SU-DHL-6 (cell line): ENCODE measurements at regions not wholly inside any gene's neighbourhood (a gene's known extent, or its start where the extent isn't known, plus 50 kb on each side); places are given as distances from the start of the nearest gene placed in this dataset.

Experiments
- H2AFZ ChIP-seq: fragments of 200-600 bp; sonication (generic); 2 replicates; pipeline ENCODE4 v1.6.1; 2014; ENCODE audit warnings: low read depth, mild to moderate bottlenecking, moderate library complexity, mixed read lengths, antibody characterized with exemption, low read length; ENCODE audit not compliant: severe bottlenecking
- H3F3A ChIP-seq: fragments of 200-600 bp; shearing (Covaris generic); 2 replicates; pipeline ENCODE4 v1.6.0; 2016; ENCODE audit warnings: antibody characterized with exemption, mild to moderate bottlenecking; ENCODE audit not compliant: insufficient read depth
- H3K27ac ChIP-seq: fragments of 200-600 bp; sonication (generic); 2 replicates; pipeline ENCODE4 v1.5.1; 2016; ENCODE audit warnings: low read depth, mild to moderate bottlenecking, low read length, moderate library complexity, mixed read lengths
- H3K27me3 ChIP-seq: fragments of 200-600 bp; sonication (generic), shearing (Covaris generic); 2 replicates; pipeline ENCODE4 v1.6.0; 2014; ENCODE audit warnings: mild to moderate bottlenecking, low read length
- H3K36me3 ChIP-seq: fragments of 200-600 bp; sonication (generic); 2 replicates; pipeline ENCODE4 v1.6.1; 2014; ENCODE audit warnings: mild to moderate bottlenecking, low read length, mixed read lengths
- H3K4me2 ChIP-seq: fragments of 300-600, 200-600 bp; shearing (Covaris generic), sonication (generic); 2 replicates; pipeline ENCODE4 v1.6.0; 2014; ENCODE audit warnings: low read length, low read depth, mild to moderate bottlenecking; ENCODE audit not compliant: poor library complexity, severe bottlenecking
- H3K4me3 ChIP-seq: fragments of 200-600 bp; sonication (generic); 2 replicates; pipeline ENCODE4 v1.5.1; 2014; ENCODE audit warnings: antibody characterized with exemption, low read length, mild to moderate bottlenecking, mixed read lengths; ENCODE audit not compliant: insufficient read depth, poor library complexity, severe bottlenecking
- H3K79me2 ChIP-seq: fragments of 200-600 bp; sonication (generic); 2 replicates; pipeline ENCODE4 v1.6.1; 2014; ENCODE audit warnings: mild to moderate bottlenecking, low read length, moderate library complexity; ENCODE audit not compliant: insufficient read depth
- H3K9ac ChIP-seq: fragments of 200-600 bp; sonication (generic); 2 replicates; pipeline ENCODE4 v1.7.0; 2014; ENCODE audit warnings: mild to moderate bottlenecking, low read length
- H3K9me2 ChIP-seq: fragments of 200-600 bp; sonication (generic); replicated peaks from 2 replicates; pipeline ENCODE4 v1.6.1; 2014; ENCODE audit warnings: low read length; ENCODE audit not compliant: insufficient read depth
- H3K9me3 ChIP-seq: fragments of 200-600 bp; sonication (generic); 2 replicates; pipeline ENCODE4 v1.6.1; 2014; ENCODE audit warnings: low read length, mixed read lengths; ENCODE audit not compliant: insufficient read depth
- H4K20me1 ChIP-seq: fragments of 200-600 bp; sonication (generic); 2 replicates; pipeline ENCODE4 v1.6.1; 2014; ENCODE audit warnings: low read depth, mild to moderate bottlenecking, antibody characterized with exemption, low read length, moderate library complexity, mixed read lengths
- CTCF ChIP-seq: fragments of 200-600 bp; sonication (generic); IDR thresholded peaks from one replicate; pipeline ENCODE4 v1.5.1; 2017; ENCODE audit warnings: antibody characterized with exemption, mild to moderate bottlenecking, low read length, moderate library complexity; ENCODE audit not compliant: insufficient read depth, poor library complexity, severe bottlenecking
- EZH2phosphoT487 ChIP-seq: fragments of 200-600 bp; sonication (generic), shearing (Covaris generic); conservative IDR thresholded peaks from 2 replicates; pipeline ENCODE4 v1.6.1; 2018; ENCODE audit warnings: mild to moderate bottlenecking, antibody characterized with exemption, low read length, moderate library complexity, mixed read lengths

GRCh38 chr12:118727979-118728366 lies 253.4 kb upstream of the SRRM4 start:
- H3K27me3 ChIP-seq = no peaks in the 10 kb centered on the region; the same call in 1 of the 2 replicates

GRCh38 chr12:118734266-118734665 lies 247.1 kb upstream of the SRRM4 start:
- TF ChIP-seq EZH2phosphoT487 = no peak
- no peak for TF ChIP-seq CTCF
- Histone ChIP-seq H3K27ac (no peak overlapping the region), H3K4me2 (no peak overlapping the region), H3K9ac (no peak overlapping the region), H3K9me2 (no peaks in the 10 kb centered on the region), H3F3A (no peaks in the 10 kb centered on the region), H4K20me1 (no peaks in the 10 kb centered on the region), H3K9me3 (no peaks in the 10 kb centered on the region), H3K27me3 (no peaks in the 10 kb centered on the region), H2AFZ (no peak overlapping the region), H3K79me2 (no peaks in the 10 kb centered on the region), H3K4me3 (no peak overlapping the region), H3K36me3 (no peaks in the 10 kb centered on the region)

More at GRCh38 chr12:118727979-118728366, 253.4 kb upstream of the SRRM4 start:
- Histone ChIP-seq H3K9ac (no peak overlapping the region), H3K9me3 (no peaks in the 10 kb centered on the region), H3K4me2 (no peak overlapping the region), H3K27ac (no peak overlapping the region), H4K20me1 (no peaks in the 10 kb centered on the region), H3K79me2 (no peaks in the 10 kb centered on the region), H2AFZ (no peak overlapping the region), H3K4me3 (no peak overlapping the region), H3K9me2 (no peaks in the 10 kb centered on the region), H3K36me3 (no peaks in the 10 kb centered on the region), H3F3A (no peaks in the 10 kb centered on the region)
- no peak for TF ChIP-seq CTCF
- TF ChIP-seq EZH2phosphoT487 = no peak

GRCh38 chr12:118737985-118738540 lies 243.3 kb upstream of the SRRM4 start:
- Histone ChIP-seq H2AFZ (no peak overlapping the region), H3K9ac (no peak overlapping the region), H3K9me3 (no peaks in the 10 kb centered on the region), H3K36me3 (no peaks in the 10 kb centered on the region), H3K27ac (no peak overlapping the region), H3K27me3 (no peaks in the 10 kb centered on the region), H3K4me2 (no peak overlapping the region), H3K4me3 (no peak overlapping the region), H4K20me1 (no peaks in the 10 kb centered on the region), H3K9me2 (no peaks in the 10 kb centered on the region), H3K79me2 (no peaks in the 10 kb centered on the region), H3F3A (no peaks in the 10 kb centered on the region)
- TF ChIP-seq EZH2phosphoT487 (no peak), CTCF (no peak)
